OCI-LY1 (cell line): ENCODE measurements at regions not wholly inside any gene's neighbourhood (a gene's known extent, or its start where the extent isn't known, plus 50 kb on each side); places are given as distances from the start of the nearest gene placed in this dataset.

Source experiments
- H2AFZ ChIP-seq: fragments of 200-600 bp; sonication (generic), shearing (Covaris generic); 2 replicates; pipeline ENCODE4 v1.6.0; 2014; ENCODE audit warnings: antibody characterized with exemption, mild to moderate bottlenecking, low read length
- H3F3A ChIP-seq: fragments of 200-600 bp; sonication (generic), shearing (Covaris generic); 2 replicates; pipeline ENCODE4 v1.6.0; 2014; ENCODE audit warnings: mild to moderate bottlenecking, antibody characterized with exemption, low read length, moderate library complexity; ENCODE audit not compliant: insufficient read depth
- H3K27ac ChIP-seq: fragments of 200-600 bp; sonication (generic); 2 replicates; pipeline ENCODE4 v1.5.1; 2014; ENCODE audit warnings: low read length, mixed run types, mild to moderate bottlenecking, low read depth; ENCODE audit not compliant: poor library complexity, severe bottlenecking
- H3K27me3 ChIP-seq: fragments of 200-600 bp; sonication (generic); 2 replicates; pipeline ENCODE4 v1.6.0; 2014; ENCODE audit warnings: antibody characterized with exemption, mild to moderate bottlenecking, low read length, moderate library complexity; ENCODE audit not compliant: insufficient read depth
- H3K36me3 ChIP-seq: fragments of 200-600 bp; sonication (generic); 2 replicates; pipeline ENCODE4 v1.6.1; 2014; ENCODE audit warnings: mild to moderate bottlenecking, antibody characterized with exemption, low read length, moderate library complexity, mixed read lengths; ENCODE audit not compliant: insufficient read depth
- H3K4me1 ChIP-seq: fragments of 200-600 bp; sonication (generic); 2 replicates; pipeline ENCODE4 v1.5.1; 2014; ENCODE audit warnings: mild to moderate bottlenecking, low read length, moderate library complexity; ENCODE audit not compliant: insufficient read depth, severe bottlenecking
- H3K4me2 ChIP-seq: fragments of 200-600 bp; sonication (generic), shearing (Covaris generic); 2 replicates; pipeline ENCODE4 v1.6.1; 2014; ENCODE audit warnings: low read length
- H3K4me3 ChIP-seq: fragments of 200-600 bp; sonication (generic); 2 replicates; pipeline ENCODE4 v1.5.1; 2014; ENCODE audit warnings: low read length, low read depth, mild to moderate bottlenecking, mixed read lengths; ENCODE audit not compliant: poor library complexity, severe bottlenecking
- H3K79me2 ChIP-seq: fragments of 200-600 bp; shearing (Covaris generic); 2 replicates; pipeline ENCODE4 v1.6.1; 2016; ENCODE audit warnings: mixed run types, low read length, mixed read lengths; ENCODE audit not compliant: insufficient read depth
- H3K9ac ChIP-seq: fragments of 200-600 bp; sonication (generic), shearing (Covaris generic); 2 replicates; pipeline ENCODE4 v1.6.1; 2014; ENCODE audit warnings: mild to moderate bottlenecking, low read length, mixed read lengths
- H3K9me2 ChIP-seq: fragments of 200-600 bp; sonication (generic), shearing (Covaris generic); 2 replicates; pipeline ENCODE4 v1.6.1; 2014; ENCODE audit warnings: low read depth, mild to moderate bottlenecking, low read length, mixed read lengths
- H3K9me3 ChIP-seq: fragments of 200-600 bp; shearing (Covaris generic); 2 replicates; pipeline ENCODE4 v1.6.1; 2014; ENCODE audit warnings: low read length, mixed read lengths
- H4K20me1 ChIP-seq: fragments of 200-600 bp; sonication (generic), shearing (Covaris generic); 2 replicates; pipeline ENCODE4 v1.6.0; 2016; ENCODE audit warnings: mild to moderate bottlenecking, low read length; ENCODE audit not compliant: insufficient read depth
- CTCF ChIP-seq: fragments of 200-600 bp; sonication (generic), shearing (Covaris generic); IDR thresholded peaks from 2 replicates; pipeline ENCODE4 v1.5.1; 2017; ENCODE audit warnings: mild to moderate bottlenecking, antibody characterized with exemption, low read length, moderate library complexity, mixed read lengths
- EZH2 ChIP-seq: fragments of 200-600 bp; sonication (generic), shearing (Covaris generic); IDR thresholded peaks from 2 replicates; pipeline ENCODE4 v1.8.0; 2017; ENCODE audit warnings: borderline replicate concordance, mixed run types, mild to moderate bottlenecking, antibody characterized with exemption, low read length, moderate library complexity, mixed read lengths

GRCh38 chr2:217275091-217275490 lies 415.2 kb upstream of the TNP1 start:
- Histone ChIP-seq H4K20me1 (no peaks in the 10 kb centered on the region), H3K79me2 (no peaks in the 10 kb centered on the region), H3K9ac (no peak overlapping the region), H3K4me3 (no peak overlapping the region), H3K9me3 (no peaks in the 10 kb centered on the region), H3K4me1 (no peaks in the 10 kb centered on the region), H3K36me3 (no peaks in the 10 kb centered on the region), H3K27me3 (0 out of 2 replicates have a peak, but pooled peaks cover 6% of the 10 kb centered on the region), H2AFZ (no peak overlapping the region), H3K4me2 (no peak overlapping the region), H3F3A (no peaks in the 10 kb centered on the region), H3K27ac (no peak overlapping the region), H3K9me2 (no peaks in the 10 kb centered on the region)
- no peak for TF ChIP-seq EZH2
- no peak for TF ChIP-seq CTCF

- H3K36me3 ChIP-seq = no peaks in the 10 kb centered on the region
- no peak for TF ChIP-seq CTCF
- no peak for TF ChIP-seq EZH2
Observed at GRCh38 chr2:217274578-217274977, 414.7 kb upstream of the TNP1 start.

GRCh38 chr2:217273851-217274250 lies 414.0 kb upstream of the TNP1 start:
- Histone ChIP-seq H3K4me2 (no peak overlapping the region), H3K9me2 (no peaks in the 10 kb centered on the region), H3K4me3 (no peak overlapping the region), H3K9ac (no peak overlapping the region), H3K27ac (no peak overlapping the region), H4K20me1 (no peaks in the 10 kb centered on the region), H3F3A (no peaks in the 10 kb centered on the region), H3K27me3 (0 out of 2 replicates have a peak, but pooled peaks cover under 1% of the 10 kb centered on the region), H3K36me3 (no peaks in the 10 kb centered on the region), H3K4me1 (no peaks in the 10 kb centered on the region), H2AFZ (no peak overlapping the region), H3K9me3 (no peaks in the 10 kb centered on the region), H3K79me2 (no peaks in the 10 kb centered on the region)
- TF ChIP-seq CTCF (no peak), EZH2 (no peak)

More at GRCh38 chr2:217274578-217274977, 414.7 kb upstream of the TNP1 start:
- H3K27me3 ChIP-seq = 0 out of 2 replicates have a peak, but pooled peaks cover 6% of the 10 kb centered on the region
- no peaks in the 10 kb centered on the region for H3K9me3 ChIP-seq
- H3K4me1 ChIP-seq = no peaks in the 10 kb centered on the region
- H3K9me2 ChIP-seq = no peaks in the 10 kb centered on the region
- no peak overlapping the region for H3K4me2 ChIP-seq
- H2AFZ ChIP-seq = no peak overlapping the region
- H4K20me1 ChIP-seq = no peaks in the 10 kb centered on the region
- no peak overlapping the region for H3K4me3 ChIP-seq
- H3K9ac ChIP-seq = no peak overlapping the region
- H3K79me2 ChIP-seq = no peaks in the 10 kb centered on the region
- no peaks in the 10 kb centered on the region for H3F3A ChIP-seq
- no peak overlapping the region for H3K27ac ChIP-seq
